ENCODE measurements at regions not wholly inside any gene's neighbourhood (a gene's known extent, or its start where the extent isn't known, plus 50 kb on each side); places are given as distances from the start of the nearest gene placed in this dataset.
"Not testable (repeated sequence)": the region's sequence is repeated elsewhere in the genome, so short reads cannot be mapped to it uniquely, and the experiment has no call there.

- no peak overlapping the region for H3K4me3 Mint-ChIP-seq
- no peak for ATAC-seq (replicated peaks)
- no peaks in the 10 kb centered on the region for H3K27me3 Mint-ChIP-seq
- no peaks in the 10 kb centered on the region for H3K4me1 Mint-ChIP-seq (ENCODE audit: low read depth in 2 of 2)
- no peak overlapping the region for H3K27ac Mint-ChIP-seq
- no peak for DNase-seq
- H3K36me3 Mint-ChIP-seq (ENCODE audit: insufficient read depth): no peaks in the 10 kb centered on the region
- H3K9me3 Mint-ChIP-seq: peaks cover 0 to 11% of the 10 kb centered on the region in 2 donors
Measured at GRCh38 chr5:125061726-125062125, 315.3 kb upstream of the ZNF608 start.

GRCh38 chr5:125064621-125065438 is 318.4 kb upstream of the ZNF608 start:
- no peak for ATAC-seq (replicated peaks)
- DNase-seq: no peak
- Mint-ChIP-seq H3K27ac (no peak overlapping the region), H3K9me3 (peaks cover 8 to 11% of the 10 kb centered on the region in 2 donors), H3K4me3 (no peak overlapping the region), H3K36me3 (ENCODE audit: insufficient read depth) (no peaks in the 10 kb centered on the region), H3K27me3 (no peaks in the 10 kb centered on the region), H3K4me1 (ENCODE audit: low read depth in 2 of 2) (no peaks in the 10 kb centered on the region)

- Mint-ChIP-seq H3K4me1 (ENCODE audit: low read depth in 2 of 2) (no peaks in the 10 kb centered on the region), H3K9me3 (peaks cover 9 to 15% of the 10 kb centered on the region in 2 donors), H3K36me3 (ENCODE audit: insufficient read depth) (no peaks in the 10 kb centered on the region), H3K27ac (no peak overlapping the region), H3K27me3 (no peaks in the 10 kb centered on the region), H3K4me3 (no peak overlapping the region)
- DNase-seq (no peak), ATAC-seq (replicated peaks) (no peak)
Measured at GRCh38 chr5:125065741-125066140, 319.3 kb upstream of the ZNF608 start.

GRCh38 chr5:125070961-125071360 is 324.5 kb upstream of the ZNF608 start:
- Mint-ChIP-seq H3K36me3 (ENCODE audit: insufficient read depth) (no peaks in the 10 kb centered on the region), H3K27me3 (no peaks in the 10 kb centered on the region), H3K4me1 (ENCODE audit: low read depth in 2 of 2) (no peaks in the 10 kb centered on the region), H3K27ac (no peak overlapping the region), H3K4me3 (no peak overlapping the region), H3K9me3 (peaks cover 12 to 40% of the 10 kb centered on the region in 2 donors)
- no peak for DNase-seq
- ATAC-seq (replicated peaks): no peak

GRCh38 chr5:125073090-125073489 is 326.7 kb upstream of the ZNF608 start:
- H3K27me3 Mint-ChIP-seq: no peaks in the 10 kb centered on the region

GRCh38 chr5:125075567-125075966 is 329.1 kb upstream of the ZNF608 start:
- DNase-seq (no peak), ATAC-seq (replicated peaks) (no peak)
- no peaks in the 10 kb centered on the region for H3K4me1 Mint-ChIP-seq (ENCODE audit: low read depth in 2 of 2)
- H3K36me3 Mint-ChIP-seq (ENCODE audit: insufficient read depth): no peaks in the 10 kb centered on the region
- no peak overlapping the region for H3K27ac Mint-ChIP-seq
- no peaks in the 10 kb centered on the region for H3K27me3 Mint-ChIP-seq
- H3K9me3 Mint-ChIP-seq: peaks cover 9 to 27% of the 10 kb centered on the region in 2 donors
- H3K4me3 Mint-ChIP-seq: no peak overlapping the region

More at GRCh38 chr5:125073090-125073489, 326.7 kb upstream of the ZNF608 start:
- no peak overlapping the region for H3K27ac Mint-ChIP-seq
- H3K36me3 Mint-ChIP-seq (ENCODE audit: insufficient read depth): no peaks in the 10 kb centered on the region
- ATAC-seq (replicated peaks) (no peak), DNase-seq (no peak)
- no peaks in the 10 kb centered on the region for H3K4me1 Mint-ChIP-seq (ENCODE audit: low read depth in 2 of 2)
- H3K4me3 Mint-ChIP-seq: no peak overlapping the region
- peaks cover 12 to 40% of the 10 kb centered on the region in 2 donors for H3K9me3 Mint-ChIP-seq

- DNase-seq; H3K27me3 Mint-ChIP-seq; H3K9me3 Mint-ChIP-seq; H3K36me3 Mint-ChIP-seq (ENCODE audit: insufficient read depth); ATAC-seq (replicated peaks); H3K4me1 Mint-ChIP-seq (ENCODE audit: low read depth in 2 of 2); H3K27ac Mint-ChIP-seq; H3K4me3 Mint-ChIP-seq: not testable (repeated sequence)
Measured at GRCh38 chr5:125079028-125079427, 332.6 kb upstream of the ZNF608 start.

- no peaks in the 10 kb centered on the region for H3K27me3 Mint-ChIP-seq
- no peak overlapping the region for H3K4me3 Mint-ChIP-seq
Measured at GRCh38 chr5:125081101-125081500, 334.7 kb upstream of the ZNF608 start.

GRCh38 chr5:125083981-125084380 is 337.5 kb upstream of the ZNF608 start:
- DNase-seq (no peak), ATAC-seq (replicated peaks) (no peak)
- peaks cover 7 to 8% of the 10 kb centered on the region in 2 donors for H3K9me3 Mint-ChIP-seq
- no peaks in the 10 kb centered on the region for H3K27me3 Mint-ChIP-seq
- no peaks in the 10 kb centered on the region for H3K36me3 Mint-ChIP-seq (ENCODE audit: insufficient read depth)
- no peak overlapping the region for H3K27ac Mint-ChIP-seq
- no peaks in the 10 kb centered on the region for H3K4me1 Mint-ChIP-seq (ENCODE audit: low read depth in 2 of 2)
- H3K4me3 Mint-ChIP-seq: no peak overlapping the region

More at GRCh38 chr5:125081101-125081500, 334.7 kb upstream of the ZNF608 start:
- ATAC-seq (replicated peaks) (no peak), DNase-seq (no peak)
- Mint-ChIP-seq H3K4me1 (ENCODE audit: low read depth in 2 of 2) (no peaks in the 10 kb centered on the region), H3K9me3 (peaks cover 7% of the 10 kb centered on the region in 2 donors), H3K36me3 (ENCODE audit: insufficient read depth) (no peaks in the 10 kb centered on the region), H3K27ac (no peak overlapping the region)

GRCh38 chr5:125085797-125086505 is 339.5 kb upstream of the ZNF608 start:
- Mint-ChIP-seq H3K36me3 (ENCODE audit: insufficient read depth) (no peaks in the 10 kb centered on the region), H3K4me1 (ENCODE audit: low read depth in 2 of 2) (no peaks in the 10 kb centered on the region), H3K27me3 (no peaks in the 10 kb centered on the region), H3K9me3 (peaks cover 7 to 12% of the 10 kb centered on the region in 2 donors), H3K27ac (no peak overlapping the region), H3K4me3 (no peak overlapping the region)
- no peak for ATAC-seq (replicated peaks)
- no peak for DNase-seq

GRCh38 chr5:125088522-125089105 is 342.2 kb upstream of the ZNF608 start:
- ATAC-seq (replicated peaks) (no peak), DNase-seq (no peak)
- H3K9me3 Mint-ChIP-seq: peaks cover 7 to 11% of the 10 kb centered on the region in 2 donors
- no peaks in the 10 kb centered on the region for H3K27me3 Mint-ChIP-seq
- no peaks in the 10 kb centered on the region for H3K4me1 Mint-ChIP-seq (ENCODE audit: low read depth in 2 of 2)
- H3K36me3 Mint-ChIP-seq (ENCODE audit: insufficient read depth): no peaks in the 10 kb centered on the region
- no peak overlapping the region for H3K4me3 Mint-ChIP-seq
- no peak overlapping the region for H3K27ac Mint-ChIP-seq

GRCh38 chr5:125092138-125092537 is 345.7 kb upstream of the ZNF608 start:
- H3K4me1 Mint-ChIP-seq (ENCODE audit: low read depth in 2 of 2); ATAC-seq (replicated peaks); H3K9me3 Mint-ChIP-seq; DNase-seq; H3K27ac Mint-ChIP-seq; H3K36me3 Mint-ChIP-seq (ENCODE audit: insufficient read depth); H3K4me3 Mint-ChIP-seq; H3K27me3 Mint-ChIP-seq: not testable (repeated sequence)

- H3K4me3 Mint-ChIP-seq: no peak overlapping the region
- DNase-seq (no peak), ATAC-seq (replicated peaks) (no peak)
- H3K27me3 Mint-ChIP-seq: no peaks in the 10 kb centered on the region
- H3K36me3 Mint-ChIP-seq (ENCODE audit: insufficient read depth): no peaks in the 10 kb centered on the region
- H3K9me3 Mint-ChIP-seq: peaks cover 0 to 8% of the 10 kb centered on the region in 2 donors
- no peak overlapping the region for H3K27ac Mint-ChIP-seq
- H3K4me1 Mint-ChIP-seq (ENCODE audit: low read depth in 2 of 2): no peaks in the 10 kb centered on the region
Measured at GRCh38 chr5:125093776-125094175, 347.3 kb upstream of the ZNF608 start.

Data from effector memory CD8-positive, alpha-beta T cell (primary cell).